Endothelial cell of umbilical vein (primary cell): ENCODE measurements at regions not wholly inside any gene's neighbourhood (a gene's known extent, or its start where the extent isn't known, plus 50 kb on each side); places are given as distances from the start of the nearest gene placed in this dataset.

Experiments
- BruUV-seq: library from RNA; stranded (reverse); fragments of 400-500 nt; replicated peaks from 2 replicates; lab custom pipeline; 2021; lab: Mats Ljungman, UMichigan
- CTCF ChIA-PET: fragments of 300-600, 350-600 bp; sonication (Branson Sonifier 250); formaldehyde crosslinking; loops from one replicate; lab custom pipeline; 2021; ENCODE audit warnings: antibody characterized with exemption, inconsistent platforms; lab: Charles Lee
- POLR2A ChIA-PET: fragments of 300-600, 350-600 bp; sonication (Branson Sonifier 250); formaldehyde crosslinking; loops from one replicate; lab custom pipeline; 2021; ENCODE audit warnings: antibody characterized with exemption, inconsistent platforms; lab: Charles Lee
- DNase-seq: peaks from one replicate; pipeline ENCODE4 v3.0.0-alpha.2; 2011; ENCODE audit warnings: low read depth, low spot score
- FAIRE-seq: peaks from 2 replicates; lab custom pipeline; 2011; peaks lifted over from hg19 to GRCh38; lab: Jason Lieb, UNC
- H2AFZ ChIP-seq: 2 replicates; pipeline ENCODE4 v1.6.0; 2012; ENCODE audit warnings: low read depth, low read length, control low read depth, inconsistent platforms
- H3K27ac ChIP-seq: 2 replicates; pipeline ENCODE4 v1.5.1; 2011; ENCODE audit warnings: low read depth, mild to moderate bottlenecking, control low read depth, low read length, moderate library complexity; ENCODE audit not compliant: insufficient read depth
- H3K27me3 ChIP-seq, 2 experiments: 2 replicates each; pipeline versions ENCODE4 v1.6.0 to v1.6.1; 2011; ENCODE audit warnings: low read length in 2 of 2, mixed read lengths in 1 of 2; ENCODE audit not compliant: control insufficient read depth in 2 of 2, insufficient read depth in 2 of 2
- H3K36me3 ChIP-seq, 2 experiments: 2 replicates in 1 of 2; 3 replicates in 1 of 2; pipeline ENCODE4 v1.5.1; 2011; ENCODE audit warnings: low read length in 2 of 2, mild to moderate bottlenecking in 1 of 2, moderate library complexity in 1 of 2; ENCODE audit not compliant: control insufficient read depth in 2 of 2, insufficient read depth in 2 of 2; ENCODE audit errors: extremely low read depth in 1 of 2
- H3K4me1 ChIP-seq: 3 replicates; pipeline ENCODE4 v1.5.1; 2011; ENCODE audit warnings: mild to moderate bottlenecking, low read length; ENCODE audit not compliant: control insufficient read depth, insufficient read depth; ENCODE audit errors: extremely low read depth
- H3K4me2 ChIP-seq: 2 replicates; pipeline ENCODE4 v1.6.1; 2011; ENCODE audit warnings: low read length, control low read depth, mixed read lengths; ENCODE audit not compliant: insufficient read depth
- H3K4me3 ChIP-seq, 3 experiments: fragments of 200-600 bp in 1 of 3; sonication (generic), shearing (Covaris generic) in 1 of 3; replicated peaks in 1 of 3; 2 replicates each; pipeline ENCODE4 v1.5.1; 2011 to 2016; ENCODE audit warnings: control low read depth in 3 of 3, low read length in 3 of 3, mild to moderate bottlenecking in 2 of 3, inconsistent platforms in 1 of 3, low read depth in 1 of 3, moderate library complexity in 1 of 3; ENCODE audit not compliant: insufficient read depth in 1 of 3
- H3K79me2 ChIP-seq: 2 replicates; pipeline ENCODE4 v1.6.0; 2012; ENCODE audit warnings: low read length, inconsistent platforms; ENCODE audit not compliant: control insufficient read depth, insufficient read depth
- H3K9ac ChIP-seq: replicated peaks from 2 replicates; pipeline ENCODE3; 2011; ENCODE audit warnings: low read length, control low read depth; ENCODE audit not compliant: insufficient read depth; ENCODE audit errors: extremely low read depth
- H3K9me1 ChIP-seq: replicated peaks from 3 replicates; pipeline ENCODE4 v1.6.0; 2011; ENCODE audit warnings: mild to moderate bottlenecking, low read length; ENCODE audit not compliant: control insufficient read depth, insufficient read depth; ENCODE audit errors: extremely low read depth
- H3K9me3 ChIP-seq: replicated peaks from 2 replicates; pipeline ENCODE4 v1.5.1; 2012; ENCODE audit warnings: low read length, inconsistent platforms; ENCODE audit not compliant: control insufficient read depth, insufficient read depth
- H4K20me1 ChIP-seq: replicated peaks from 2 replicates; pipeline ENCODE3; 2011; ENCODE audit warnings: mild to moderate bottlenecking, low read length; ENCODE audit not compliant: control insufficient read depth, insufficient read depth; ENCODE audit errors: extremely low read depth
- EZH2 ChIP-seq: IDR thresholded peaks from 2 replicates; pipeline ENCODE4 v1.6.1; 2012; ENCODE audit warnings: borderline replicate concordance, low read depth, mild to moderate bottlenecking, moderate library complexity, low read length, inconsistent platforms; ENCODE audit not compliant: severe bottlenecking
- FOS ChIP-seq: IDR thresholded peaks from 2 replicates; pipeline ENCODE4 v1.6.1; 2011; ENCODE audit warnings: mild to moderate bottlenecking, low read length, moderate library complexity, borderline replicate concordance; ENCODE audit not compliant: insufficient read depth
- GATA2 ChIP-seq: IDR thresholded peaks from 2 replicates; pipeline ENCODE4 v1.7.0; 2011; ENCODE audit warnings: low read depth, mild to moderate bottlenecking, moderate library complexity, mixed read lengths, low read length; ENCODE audit not compliant: insufficient read length, insufficient read depth
- JUN ChIP-seq: IDR thresholded peaks from 2 replicates; pipeline ENCODE4 v1.6.1; 2011; ENCODE audit warnings: borderline replicate concordance, low read depth; ENCODE audit not compliant: insufficient read length, insufficient read depth
- MYC ChIP-seq: IDR thresholded peaks from one replicate; pipeline ENCODE4 v1.6.1; 2011; ENCODE audit warnings: mild to moderate bottlenecking, low read depth, low read length
- POLR2A ChIP-seq: IDR thresholded peaks from 2 replicates; pipeline ENCODE4 v1.6.1; 2012; ENCODE audit warnings: low read depth, mild to moderate bottlenecking, control low read depth, low read length
- POLR2AphosphoS5 ChIP-seq: IDR thresholded peaks from 2 replicates; pipeline ENCODE4 v1.6.1; 2012; ENCODE audit warnings: low read depth, mild to moderate bottlenecking, control low read depth, low read length, moderate library complexity; ENCODE audit not compliant: insufficient read depth
- dilution Hi-C: fragments of 300-500 bp; cut with MboI; formaldehyde crosslinking; loops from one replicate; pipeline ENCODE4 v1.15.0; 2019; ENCODE audit warnings: low sequenced_read_pairs; ENCODE audit not compliant: extremely low pct_ligation_motif_present
- intact Hi-C: fragments of 100-400 bp; cut with micrococcal nuclease; formaldehyde crosslinking; loops from one replicate; pipeline ENCODE4 v1.10.0; 2022
- TF ChIP-seq, protein P1 (sequence below), 2 donors: IDR thresholded peaks; 1 replicate in 1 of 2; 2 replicates in 1 of 2; pipeline ENCODE4 v1.5.1; 2011; ENCODE audit warnings: low read length in 2 of 2, mild to moderate bottlenecking in 2 of 2, moderate library complexity in 2 of 2, control low read depth in 1 of 2, inconsistent platforms in 1 of 2, low read depth in 1 of 2; ENCODE audit not compliant: insufficient read depth in 1 of 2; ENCODE audit errors: extremely low read depth in 1 of 2
- TF ChIP-seq, protein P2 (sequence below): IDR thresholded peaks from 2 replicates; pipeline ENCODE4 v1.6.1; 2011; ENCODE audit not compliant: insufficient read depth, insufficient read length

- FAIRE-seq (no peak), DNase-seq (no peak)
- dilution Hi-C loops (no loop called here), intact Hi-C loops (no loop called here)
- Histone ChIP-seq H3K4me3 (no peak overlapping the region), H3K9ac (no peak overlapping the region), H3K79me2 (no peaks in the 10 kb centered on the region), H3K9me1 (no peaks in the 10 kb centered on the region), H3K9me3 (no peaks in the 10 kb centered on the region), H3K36me3 (no peaks in the 10 kb centered on the region), H3K4me2 (no peak overlapping the region), H2AFZ (no peak overlapping the region), H3K4me1 (no peaks in the 10 kb centered on the region), H3K27ac (no peak overlapping the region), H4K20me1 (no peaks in the 10 kb centered on the region), H3K27me3 (no peaks in the 10 kb centered on the region)
- CTCF ChIA-PET: no interaction called here
- no peak for TF ChIP-seq POLR2AphosphoS5
- no TSS peak for BruUV-seq
- POLR2A ChIA-PET: no interaction called here
Observed at GRCh38 chr14:94907626-94908261, 137.8 kb upstream of the GSC start.

GRCh38 chr14:94906991-94907587 lies 137.2 kb upstream of the GSC start:
- intact Hi-C loops (no loop called here), dilution Hi-C loops (no loop called here)
- Histone ChIP-seq H3K9ac (no peak overlapping the region), H3K4me3 (no peak overlapping the region), H3K4me2 (no peak overlapping the region), H3K9me1 (no peaks in the 10 kb centered on the region), H2AFZ (no peak overlapping the region), H3K36me3 (no peaks in the 10 kb centered on the region), H3K79me2 (no peaks in the 10 kb centered on the region), H3K27me3 (no peaks in the 10 kb centered on the region), H3K27ac (no peak overlapping the region), H3K4me1 (no peaks in the 10 kb centered on the region), H3K9me3 (no peaks in the 10 kb centered on the region), H4K20me1 (no peaks in the 10 kb centered on the region)
- no TSS peak for BruUV-seq
- DNase-seq (no peak), FAIRE-seq (no peak)
- CTCF ChIA-PET: no interaction called here
- TF ChIP-seq POLR2AphosphoS5 (no peak), EZH2 (no peak), POLR2A (no peak), JUN (no peak), GATA2 (no peak), MYC (no peak), FOS (no peak)
- TF ChIP-seq, protein P1, sequence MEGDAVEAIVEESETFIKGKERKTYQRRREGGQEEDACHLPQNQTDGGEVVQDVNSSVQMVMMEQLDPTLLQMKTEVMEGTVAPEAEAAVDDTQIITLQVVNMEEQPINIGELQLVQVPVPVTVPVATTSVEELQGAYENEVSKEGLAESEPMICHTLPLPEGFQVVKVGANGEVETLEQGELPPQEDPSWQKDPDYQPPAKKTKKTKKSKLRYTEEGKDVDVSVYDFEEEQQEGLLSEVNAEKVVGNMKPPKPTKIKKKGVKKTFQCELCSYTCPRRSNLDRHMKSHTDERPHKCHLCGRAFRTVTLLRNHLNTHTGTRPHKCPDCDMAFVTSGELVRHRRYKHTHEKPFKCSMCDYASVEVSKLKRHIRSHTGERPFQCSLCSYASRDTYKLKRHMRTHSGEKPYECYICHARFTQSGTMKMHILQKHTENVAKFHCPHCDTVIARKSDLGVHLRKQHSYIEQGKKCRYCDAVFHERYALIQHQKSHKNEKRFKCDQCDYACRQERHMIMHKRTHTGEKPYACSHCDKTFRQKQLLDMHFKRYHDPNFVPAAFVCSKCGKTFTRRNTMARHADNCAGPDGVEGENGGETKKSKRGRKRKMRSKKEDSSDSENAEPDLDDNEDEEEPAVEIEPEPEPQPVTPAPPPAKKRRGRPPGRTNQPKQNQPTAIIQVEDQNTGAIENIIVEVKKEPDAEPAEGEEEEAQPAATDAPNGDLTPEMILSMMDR (IDR thresholded peaks at IDR 0.05; ENCODE audit: extremely low read depth in 1 of 2, insufficient read depth in 1 of 2, low read depth in 1 of 2, low read length in 2 of 2): no peak
- TF ChIP-seq, protein P2, sequence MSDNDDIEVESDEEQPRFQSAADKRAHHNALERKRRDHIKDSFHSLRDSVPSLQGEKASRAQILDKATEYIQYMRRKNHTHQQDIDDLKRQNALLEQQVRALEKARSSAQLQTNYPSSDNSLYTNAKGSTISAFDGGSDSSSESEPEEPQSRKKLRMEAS: no peak
- POLR2A ChIA-PET: no interaction called here
